OCI-LY7 (cell line): ENCODE measurements at regions not wholly inside any gene's neighbourhood (a gene's known extent, or its start where the extent isn't known, plus 50 kb on each side); places are given as distances from the start of the nearest gene placed in this dataset.

ENCODE experiments used
- BruUV-seq: library from RNA; stranded (reverse); fragments of 400-500 nt; replicated peaks from 2 replicates; lab custom pipeline; 2021; lab: Mats Ljungman, UMichigan
- CTCF ChIA-PET: fragments of 300-600 bp; sonication (Branson Sonifier 250); formaldehyde crosslinking; loops from one replicate; lab custom pipeline; 2022; ENCODE audit warnings: antibody characterized with exemption; ENCODE audit not compliant: unreplicated experiment; lab: Charles Lee
- POLR2A ChIA-PET: fragments of 300-600 bp; sonication (Branson Sonifier 250); formaldehyde crosslinking; loops from one replicate; lab custom pipeline; 2022; ENCODE audit warnings: antibody characterized with exemption; lab: Charles Lee
- DNase-seq: peaks from one replicate; pipeline ENCODE4 v3.0.0-alpha.2; 2015; ENCODE audit warnings: low spot score
- H2AFZ ChIP-seq: fragments of 200-600 bp; sonication (generic), shearing (Covaris generic); 2 replicates; pipeline ENCODE4 v1.6.1; 2014; ENCODE audit warnings: mild to moderate bottlenecking, antibody characterized with exemption, low read length, moderate library complexity
- H3K27ac ChIP-seq: fragments of 200-600 bp; sonication (generic); 2 replicates; pipeline ENCODE4 v1.5.1; 2014; ENCODE audit warnings: mixed run types, low read depth, mild to moderate bottlenecking, moderate library complexity, low read length, inconsistent platforms; ENCODE audit not compliant: poor library complexity, severe bottlenecking
- H3K36me3 ChIP-seq: fragments of 200-600 bp; sonication (generic); 2 replicates; pipeline ENCODE4 v1.6.1; 2014; ENCODE audit warnings: mild to moderate bottlenecking, antibody characterized with exemption, low read length, moderate library complexity, mixed read lengths; ENCODE audit not compliant: insufficient read depth
- H3K4me1 ChIP-seq: fragments of 200-600 bp; sonication (generic); 2 replicates; pipeline ENCODE4 v1.5.1; 2014; ENCODE audit warnings: mild to moderate bottlenecking, low read length; ENCODE audit not compliant: insufficient read depth, poor library complexity, severe bottlenecking
- H3K4me2 ChIP-seq: fragments of 200-600 bp; sonication (generic); 2 replicates; pipeline ENCODE4 v1.6.1; 2014; ENCODE audit warnings: mild to moderate bottlenecking, low read length
- H3K4me3 ChIP-seq: fragments of 200-600 bp; sonication (generic); 2 replicates; pipeline ENCODE4 v1.5.1; 2014; ENCODE audit warnings: mild to moderate bottlenecking, low read depth, low read length; ENCODE audit not compliant: poor library complexity, severe bottlenecking
- H3K79me2 ChIP-seq: fragments of 200-600 bp; sonication (generic); 2 replicates; pipeline ENCODE4 v1.6.1; 2016; ENCODE audit warnings: low read depth, mild to moderate bottlenecking, low read length, moderate library complexity, mixed read lengths; ENCODE audit not compliant: insufficient read depth
- H3K9me2 ChIP-seq: fragments of 200-600 bp; sonication (generic); 2 replicates; pipeline ENCODE4 v1.6.1; 2016; ENCODE audit warnings: mild to moderate bottlenecking, low read length, mixed read lengths; ENCODE audit not compliant: insufficient read depth
- H3K9me3 ChIP-seq: fragments of 200-600 bp; sonication (generic); 2 replicates; pipeline ENCODE4 v1.6.1; 2014; ENCODE audit warnings: mild to moderate bottlenecking, mixed run types, low read length, mixed read lengths
- H4K20me1 ChIP-seq: fragments of 200-600 bp; sonication (generic); 2 replicates; pipeline ENCODE4 v1.6.1; 2014; ENCODE audit warnings: mild to moderate bottlenecking, antibody characterized with exemption, low read length, moderate library complexity, mixed read lengths; ENCODE audit not compliant: insufficient read depth
- EZH2phosphoT487 ChIP-seq: fragments of 200-600 bp; sonication (generic); IDR thresholded peaks from 2 replicates; pipeline ENCODE4 v1.6.1; 2018; ENCODE audit warnings: low read depth, borderline replicate concordance, mild to moderate bottlenecking, mixed run types, antibody characterized with exemption, low read length, moderate library complexity, mixed read lengths
- intact Hi-C: fragments of 100-400 bp; cut with micrococcal nuclease; formaldehyde crosslinking; loops from one replicate; pipeline ENCODE4 v1.10.0; 2022; ENCODE audit not compliant: unreplicated experiment
- TF ChIP-seq, protein P1 (sequence below): fragments of 200-600 bp; sonication (generic); conservative IDR thresholded peaks from 2 replicates; pipeline ENCODE4 v1.5.1; 2014; ENCODE audit warnings: mild to moderate bottlenecking, antibody characterized with exemption, low read length, moderate library complexity, mixed read lengths

DNA sequence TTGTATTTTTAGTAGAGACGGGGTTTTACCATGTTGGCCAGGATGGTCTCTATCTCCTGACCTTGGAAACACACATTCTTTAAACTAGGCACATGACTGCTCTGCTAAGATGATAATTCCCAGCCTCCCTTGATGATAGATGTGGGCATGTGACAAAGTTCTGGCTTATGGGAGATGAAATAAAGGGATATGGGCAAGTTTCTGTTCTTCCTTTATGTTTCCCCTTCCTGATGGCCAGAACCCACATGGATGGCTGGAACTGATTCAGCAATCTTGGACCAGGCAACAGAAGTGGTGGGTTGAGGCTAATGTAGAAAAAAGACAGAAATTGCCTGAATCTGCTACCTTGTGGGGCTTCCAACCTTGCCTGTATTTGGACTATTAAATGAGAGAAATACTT, 60.7 kb upstream of the NRP1 start:
- H3K27ac ChIP-seq, result no peak overlapping the region
- H3K36me3 ChIP-seq, result no peaks in the 10 kb centered on the region
- CTCF ChIA-PET, result no interaction called here
- no peak for DNase-seq
- no peak overlapping the region for H3K4me3 ChIP-seq
- H3K4me1 ChIP-seq, result no peaks in the 10 kb centered on the region
- H2AFZ ChIP-seq, result no peak overlapping the region
- no peaks in the 10 kb centered on the region for H4K20me1 ChIP-seq
- TF ChIP-seq EZH2phosphoT487, result no peak
- TF ChIP-seq, protein P1, sequence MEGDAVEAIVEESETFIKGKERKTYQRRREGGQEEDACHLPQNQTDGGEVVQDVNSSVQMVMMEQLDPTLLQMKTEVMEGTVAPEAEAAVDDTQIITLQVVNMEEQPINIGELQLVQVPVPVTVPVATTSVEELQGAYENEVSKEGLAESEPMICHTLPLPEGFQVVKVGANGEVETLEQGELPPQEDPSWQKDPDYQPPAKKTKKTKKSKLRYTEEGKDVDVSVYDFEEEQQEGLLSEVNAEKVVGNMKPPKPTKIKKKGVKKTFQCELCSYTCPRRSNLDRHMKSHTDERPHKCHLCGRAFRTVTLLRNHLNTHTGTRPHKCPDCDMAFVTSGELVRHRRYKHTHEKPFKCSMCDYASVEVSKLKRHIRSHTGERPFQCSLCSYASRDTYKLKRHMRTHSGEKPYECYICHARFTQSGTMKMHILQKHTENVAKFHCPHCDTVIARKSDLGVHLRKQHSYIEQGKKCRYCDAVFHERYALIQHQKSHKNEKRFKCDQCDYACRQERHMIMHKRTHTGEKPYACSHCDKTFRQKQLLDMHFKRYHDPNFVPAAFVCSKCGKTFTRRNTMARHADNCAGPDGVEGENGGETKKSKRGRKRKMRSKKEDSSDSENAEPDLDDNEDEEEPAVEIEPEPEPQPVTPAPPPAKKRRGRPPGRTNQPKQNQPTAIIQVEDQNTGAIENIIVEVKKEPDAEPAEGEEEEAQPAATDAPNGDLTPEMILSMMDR, result no peak
- no TSS peak for BruUV-seq
- no peaks in the 10 kb centered on the region for H3K9me3 ChIP-seq
- intact Hi-C loops, result no loop called here
- no peak overlapping the region for H3K4me2 ChIP-seq
- no peaks in the 10 kb centered on the region for H3K9me2 ChIP-seq
- POLR2A ChIA-PET, result interaction anchor here (0.9 kb wide), 1 partner anchor 13 kb away, joined by 3 read pairs; no protein-coding TSS in a partner anchor
- no peaks in the 10 kb centered on the region for H3K79me2 ChIP-seq

DNA sequence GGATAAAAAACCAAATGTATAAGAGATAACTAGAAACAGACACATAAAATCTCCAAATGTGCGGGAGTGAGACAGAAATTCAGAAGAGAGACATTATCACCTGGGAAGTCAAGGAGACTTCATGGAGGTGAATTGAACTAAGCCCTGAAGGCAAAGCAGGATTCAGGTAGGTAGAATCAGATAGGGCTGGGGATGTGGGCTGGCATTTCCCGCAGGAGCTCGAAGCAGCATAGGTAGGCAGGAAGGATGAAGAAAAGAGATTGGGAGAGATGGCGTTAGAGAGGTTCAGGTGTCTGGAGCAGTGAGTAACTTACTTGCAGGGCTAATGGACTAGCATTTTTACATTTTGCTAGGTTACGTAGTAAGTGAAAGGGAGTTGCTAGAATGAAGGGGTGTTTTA, 58.2 kb upstream of the NRP1 start:
- DNase-seq, result no peak
- Histone ChIP-seq H3K4me1 (no peaks in the 10 kb centered on the region), H2AFZ (no peak overlapping the region), H3K79me2 (no peaks in the 10 kb centered on the region), H3K36me3 (no peaks in the 10 kb centered on the region), H3K9me3 (no peaks in the 10 kb centered on the region), H4K20me1 (no peaks in the 10 kb centered on the region), H3K4me2 (no peak overlapping the region), H3K27ac (no peak overlapping the region), H3K4me3 (no peak overlapping the region), H3K9me2 (no peaks in the 10 kb centered on the region)
- CTCF ChIA-PET, result no interaction called here
- intact Hi-C loops, result no loop called here
- no TSS peak for BruUV-seq
- POLR2A ChIA-PET, result no interaction called here
- TF ChIP-seq, protein P1, result no peak
- TF ChIP-seq EZH2phosphoT487, result no peak

DNA sequence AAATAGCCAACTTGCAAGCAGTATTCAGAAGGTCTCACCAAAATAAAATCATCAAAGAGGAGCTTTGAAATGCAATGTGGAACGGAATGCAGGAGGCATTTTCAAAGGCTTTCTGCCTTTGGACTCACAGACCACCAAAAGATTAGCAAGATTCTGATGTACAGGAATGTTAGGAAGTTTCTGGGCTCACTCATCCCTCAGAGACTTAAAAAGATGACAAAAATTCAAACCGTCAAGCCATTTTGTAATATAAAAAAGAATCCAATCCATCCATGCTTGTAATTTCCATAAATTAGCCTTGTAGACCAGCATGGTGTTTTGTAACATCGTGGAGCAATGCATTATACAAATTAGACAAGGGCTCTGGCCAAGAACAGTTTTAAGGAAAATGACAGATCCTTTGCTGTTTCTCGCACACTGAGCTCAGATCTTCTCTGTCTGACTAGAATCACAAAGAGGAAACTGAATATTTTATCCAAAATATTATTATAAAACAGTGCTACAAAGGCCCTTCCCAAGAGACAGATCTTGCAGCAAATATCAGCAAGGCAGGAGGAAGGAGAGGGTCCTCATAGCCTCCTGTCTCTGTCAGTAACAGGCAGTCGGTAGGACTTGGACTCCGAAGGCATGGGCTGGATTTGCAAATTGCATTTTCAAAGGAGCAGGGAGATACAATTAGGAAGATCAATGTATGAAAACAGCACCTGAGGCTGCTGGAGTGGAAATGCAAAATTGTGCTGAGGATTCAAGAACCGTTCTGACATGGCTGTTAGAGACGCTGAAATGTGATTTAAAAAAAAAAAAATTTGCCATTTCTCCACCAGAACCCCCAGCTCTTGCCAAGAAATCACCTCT, 57.4 kb upstream of the NRP1 start:
- intact Hi-C loops, result no loop called here
- Histone ChIP-seq H3K4me3 (no peak overlapping the region), H3K9me2 (no peaks in the 10 kb centered on the region), H3K79me2 (no peaks in the 10 kb centered on the region), H3K27ac (no peak overlapping the region), H3K4me2 (no peak overlapping the region), H3K36me3 (no peaks in the 10 kb centered on the region), H4K20me1 (no peaks in the 10 kb centered on the region), H2AFZ (no peak overlapping the region), H3K9me3 (no peaks in the 10 kb centered on the region), H3K4me1 (no peaks in the 10 kb centered on the region)
- ChIA-PET CTCF (interaction anchor here (0.6 to 0.7 kb wide), 2 partner anchors 15 to 449 kb away, joined by 3 read pairs; no protein-coding TSS in a partner anchor), POLR2A (interaction anchor here (0.6 kb wide), 1 partner anchor 1009 kb away, joined by 3 read pairs; no protein-coding TSS in a partner anchor)
- TF ChIP-seq, protein P1, result no peak
- no peak for TF ChIP-seq EZH2phosphoT487
- no peak for DNase-seq
- BruUV-seq, result no TSS peak
